IPS DF 6.9 (cell line): ENCODE measurements at regions not wholly inside any gene's neighbourhood (a gene's known extent, or its start where the extent isn't known, plus 50 kb on each side); places are given as distances from the start of the nearest gene placed in this dataset.

Source experiments
- DNase-seq: peaks from one replicate; pipeline ENCODE4 v3.0.0-alpha.2; 2013; ENCODE audit warnings: low read depth, low spot score
- H3K27ac ChIP-seq: one replicate; pipeline ENCODE4 v1.5.1; 2013; ENCODE audit warnings: low read length, control low read depth
- H3K27me3 ChIP-seq: 2 replicates; pipeline ENCODE4 v1.6.1; 2013; ENCODE audit warnings: mild to moderate bottlenecking, low read length; ENCODE audit not compliant: control insufficient read depth, insufficient read depth
- H3K36me3 ChIP-seq: 2 replicates; pipeline ENCODE4 v1.6.1; 2013; ENCODE audit warnings: low read length; ENCODE audit not compliant: control insufficient read depth, insufficient read depth
- H3K4me1 ChIP-seq: 2 replicates; pipeline ENCODE4 v1.6.1; 2013; ENCODE audit warnings: low read length; ENCODE audit not compliant: control insufficient read depth, insufficient read depth
- H3K4me3 ChIP-seq: 2 replicates; pipeline ENCODE4 v1.5.1; 2013; ENCODE audit warnings: mild to moderate bottlenecking, low read length
- H3K9me3 ChIP-seq: 2 replicates; pipeline ENCODE4 v1.6.1; 2013; ENCODE audit warnings: low read length, inconsistent platforms; ENCODE audit not compliant: control insufficient read depth, insufficient read depth
- WGBS: extraction: QIAGEN DNeasy Blood & Tissue Kit; methylation state at CpG from one replicate; pipeline ENCODE4 v1.1.7; 2013; ENCODE audit warnings: mixed read lengths, missing lambda C conversion rate; ENCODE audit not compliant: insufficient read length, insufficient coverage; 5-methylcytosine and 5-hydroxymethylcytosine counted together

GRCh38 chr16:77549876-77550275 is 115.0 kb upstream of the ADAMTS18 start:
- no peak for DNase-seq
- Histone ChIP-seq H3K36me3 (no peaks in the 10 kb centered on the region), H3K27ac (no peak overlapping the region), H3K4me3 (no peak overlapping the region), H3K4me1 (no peaks in the 10 kb centered on the region), H3K27me3 (no peaks in the 10 kb centered on the region), H3K9me3 (no peaks in the 10 kb centered on the region)
- WGBS = no CpG with 5 or more reads among the region's 7 CpGs

GRCh38 chr16:77551357-77551756 is 116.5 kb upstream of the ADAMTS18 start:
- no peaks in the 10 kb centered on the region for H3K9me3 ChIP-seq
- no peak for DNase-seq
- no peak overlapping the region for H3K4me3 ChIP-seq
- H3K4me1 ChIP-seq = no peaks in the 10 kb centered on the region
- no peaks in the 10 kb centered on the region for H3K27me3 ChIP-seq
- H3K27ac ChIP-seq = no peak overlapping the region
- WGBS = no CpG with 5 or more reads among the region's 2 CpGs
- no peaks in the 10 kb centered on the region for H3K36me3 ChIP-seq

- H3K4me1 ChIP-seq = no peaks in the 10 kb centered on the region
- H3K27me3 ChIP-seq = no peaks in the 10 kb centered on the region
- H3K9me3 ChIP-seq = no peaks in the 10 kb centered on the region
- WGBS = 100% methylated on average over 1 of the region's 9 CpGs
- no peak for DNase-seq
- H3K27ac ChIP-seq = no peak overlapping the region
- no peak overlapping the region for H3K4me3 ChIP-seq
- no peaks in the 10 kb centered on the region for H3K36me3 ChIP-seq
Measured at GRCh38 chr16:77553130-77553529, 118.3 kb upstream of the ADAMTS18 start.

GRCh38 chr16:77555126-77555525 is 120.3 kb upstream of the ADAMTS18 start:
- no peaks in the 10 kb centered on the region for H3K27me3 ChIP-seq
- no peaks in the 10 kb centered on the region for H3K36me3 ChIP-seq
- no peak overlapping the region for H3K4me3 ChIP-seq
- no CpG with 5 or more reads among the region's 1 CpG for WGBS
- H3K4me1 ChIP-seq = no peaks in the 10 kb centered on the region
- H3K9me3 ChIP-seq = no peaks in the 10 kb centered on the region
- H3K27ac ChIP-seq = no peak overlapping the region
- DNase-seq = no peak

GRCh38 chr16:77555791-77556190 is 121.0 kb upstream of the ADAMTS18 start:
- no peaks in the 10 kb centered on the region for H3K4me1 ChIP-seq
- H3K27me3 ChIP-seq = no peaks in the 10 kb centered on the region
- H3K9me3 ChIP-seq = no peaks in the 10 kb centered on the region
- DNase-seq = no peak
- H3K4me3 ChIP-seq = no peak overlapping the region
- H3K36me3 ChIP-seq = no peaks in the 10 kb centered on the region
- WGBS = no CpG with 5 or more reads among the region's 12 CpGs
- no peak overlapping the region for H3K27ac ChIP-seq

GRCh38 chr16:77556201-77556873 is 121.5 kb upstream of the ADAMTS18 start:
- Histone ChIP-seq H3K4me3 (no peak overlapping the region), H3K27me3 (no peaks in the 10 kb centered on the region), H3K27ac (no peak overlapping the region), H3K4me1 (no peaks in the 10 kb centered on the region), H3K9me3 (no peaks in the 10 kb centered on the region), H3K36me3 (no peaks in the 10 kb centered on the region)
- WGBS = no CpG with 5 or more reads among the region's 10 CpGs
- DNase-seq = no peak

- no CpG with 5 or more reads among the region's 2 CpGs for WGBS
- Histone ChIP-seq H3K27me3 (no peaks in the 10 kb centered on the region), H3K36me3 (no peaks in the 10 kb centered on the region), H3K4me1 (no peaks in the 10 kb centered on the region), H3K9me3 (no peaks in the 10 kb centered on the region), H3K4me3 (no peak overlapping the region), H3K27ac (no peak overlapping the region)
- DNase-seq = no peak
Measured at GRCh38 chr16:77557385-77557784, 122.6 kb upstream of the ADAMTS18 start.

- Histone ChIP-seq H3K4me3 (no peak overlapping the region), H3K36me3 (no peaks in the 10 kb centered on the region), H3K9me3 (no peaks in the 10 kb centered on the region), H3K27ac (no peak overlapping the region), H3K4me1 (no peaks in the 10 kb centered on the region), H3K27me3 (no peaks in the 10 kb centered on the region)
- no peak for DNase-seq
- no CpG with 5 or more reads among the region's 2 CpGs for WGBS
Measured at GRCh38 chr16:77558786-77559185, 124.0 kb upstream of the ADAMTS18 start.

GRCh38 chr16:77562497-77562896 is 127.7 kb upstream of the ADAMTS18 start:
- Histone ChIP-seq H3K36me3 (no peaks in the 10 kb centered on the region), H3K9me3 (no peaks in the 10 kb centered on the region), H3K27ac (no peak overlapping the region), H3K4me3 (no peak overlapping the region), H3K4me1 (no peaks in the 10 kb centered on the region), H3K27me3 (no peaks in the 10 kb centered on the region)
- DNase-seq = no peak

- H3K36me3 ChIP-seq = no peaks in the 10 kb centered on the region
- H3K27me3 ChIP-seq = no peaks in the 10 kb centered on the region
- H3K9me3 ChIP-seq = no peaks in the 10 kb centered on the region
- no peak overlapping the region for H3K4me3 ChIP-seq
- no peaks in the 10 kb centered on the region for H3K4me1 ChIP-seq
- no CpG with 5 or more reads among the region's 5 CpGs for WGBS
- no peak for DNase-seq
- H3K27ac ChIP-seq = no peak overlapping the region
Measured at GRCh38 chr16:77564791-77565390, 130.1 kb upstream of the ADAMTS18 start.

GRCh38 chr16:77569406-77569805 is 134.6 kb upstream of the ADAMTS18 start:
- H3K27ac ChIP-seq = no peak overlapping the region
- H3K36me3 ChIP-seq = no peaks in the 10 kb centered on the region
- no peaks in the 10 kb centered on the region for H3K27me3 ChIP-seq
- no peaks in the 10 kb centered on the region for H3K9me3 ChIP-seq
- no peak for DNase-seq
- H3K4me3 ChIP-seq = no peak overlapping the region
- H3K4me1 ChIP-seq = no peaks in the 10 kb centered on the region
- whole genome bisulfite sequencing = no CpG with 5 or more reads among the region's 5 CpGs
